A549 (cell line): ENCODE measurements at regions not wholly inside any gene's neighbourhood (a gene's known extent, or its start where the extent isn't known, plus 50 kb on each side); places are given as distances from the start of the nearest gene placed in this dataset.

Experiments used
- ATAC-seq, 2 experiments: fragments of 200-7000 bp in 1 of 2; fragments of >200 bp in 1 of 2; cut with Nextera tagmentation in 1 of 2; cut with Tn5 transposase in 1 of 2; 3 replicates each; pipeline versions ENCODE4 v1.8.0 to v1.9.1; 2018 to 2020; ENCODE audit warnings: mild to moderate bottlenecking in 1 of 2, moderate library complexity in 1 of 2
- CTCF ChIA-PET: fragments of 300-600 bp; sonication (Branson Sonifier 250); formaldehyde crosslinking; extraction: SDS; loops from one replicate; lab custom pipeline; 2021; ENCODE audit warnings: antibody characterized with exemption, inconsistent platforms; lab: Yijun Ruan, JAX
- POLR2A ChIA-PET: fragments of 350-600 bp; formaldehyde crosslinking; extraction: SDS; loops from one replicate; lab custom pipeline; 2021; ENCODE audit warnings: antibody characterized with exemption, inconsistent platforms; lab: Yijun Ruan, JAX
- DNase-seq, 2 experiments: peaks; one replicate each; pipeline versions ENCODE4 v3.0.0 to v3.0.0-alpha.2; 2011 to 2016; ENCODE audit warnings: low read depth in 1 of 2, low spot score in 1 of 2
- FAIRE-seq: peaks from 2 replicates; lab custom pipeline; 2011; peaks lifted over from hg19 to GRCh38; lab: Jason Lieb, UNC
- H3K27ac ChIP-seq, 2 experiments: fragments of >200 bp; sonication (Bioruptor Twin); formaldehyde crosslinking; 3 replicates each; pipeline ENCODE4 v1.5.1; 2016 to 2017
- H3K4me1 ChIP-seq: fragments of >200 bp; sonication (Bioruptor Twin); formaldehyde crosslinking; 3 replicates; pipeline ENCODE4 v1.6.1; 2016
- H3K4me2 ChIP-seq: fragments of >200 bp; sonication (Bioruptor Twin); formaldehyde crosslinking; 3 replicates; pipeline ENCODE4 v1.6.1; 2016
- H3K4me3 ChIP-seq: fragments of >200 bp; sonication (Bioruptor Twin); formaldehyde crosslinking; 3 replicates; pipeline ENCODE4 v1.5.1; 2016
- H3K9me3 ChIP-seq: fragments of >200 bp; sonication (Bioruptor Twin); formaldehyde crosslinking; 3 replicates; pipeline ENCODE4 v1.6.1; 2016
- BCL3 ChIP-seq: fragments of >200 bp; sonication (Bioruptor Twin); formaldehyde crosslinking; IDR thresholded peaks from 3 replicates; pipeline ENCODE4 v1.6.1; 2016
- CBX2 ChIP-seq: fragments of 200-600 bp; sonication (generic); IDR thresholded peaks from 2 replicates; pipeline ENCODE4 v1.6.1; 2016; ENCODE audit warnings: low read depth, mild to moderate bottlenecking, borderline replicate concordance
- CBX8 ChIP-seq: fragments of 200-600 bp; sonication (generic); IDR thresholded peaks from 2 replicates; pipeline ENCODE4 v1.6.1; 2016
- CEBPB ChIP-seq, 2 experiments: fragments of >200 bp in 1 of 2; sonication (Bioruptor Twin) in 1 of 2; formaldehyde crosslinking in 1 of 2; IDR thresholded peaks; 2 replicates each; pipeline ENCODE4 v1.6.1; 2012 to 2016
- CHD2 ChIP-seq: fragments of 150-350 bp; IDR thresholded peaks from 2 replicates; pipeline ENCODE4 v1.6.1; 2014; ENCODE audit warnings: low read length; ENCODE audit not compliant: partially characterized antibody
- EP300 ChIP-seq, 2 experiments: fragments of >200 bp; sonication (Bioruptor Twin); formaldehyde crosslinking; IDR thresholded peaks; 2 replicates in 1 of 2; 3 replicates in 1 of 2; pipeline ENCODE4 v1.6.1; 2016 to 2017
- HDAC2 ChIP-seq: fragments of 200-600 bp; sonication (generic); IDR thresholded peaks from 2 replicates; pipeline ENCODE4 v1.6.1; 2016
- JUN ChIP-seq, 2 experiments: fragments of >200 bp; sonication (Bioruptor Twin); formaldehyde crosslinking; IDR thresholded peaks; 2 replicates in 1 of 2; 3 replicates in 1 of 2; pipeline ENCODE4 v1.6.1; 2016 to 2017
- JUNB ChIP-seq: fragments of >200 bp; sonication (Bioruptor Twin); formaldehyde crosslinking; IDR thresholded peaks from 2 replicates; pipeline ENCODE4 v1.6.1; 2016
- KDM1A ChIP-seq: fragments of 200-600 bp; sonication (generic); IDR thresholded peaks from 2 replicates; pipeline ENCODE4 v1.6.1; 2016; ENCODE audit warnings: low read depth, mild to moderate bottlenecking
- NR3C1 ChIP-seq: fragments of >200 bp; sonication (Bioruptor Twin); formaldehyde crosslinking; IDR thresholded peaks from 3 replicates; pipeline ENCODE4 v1.6.1; 2017
- POLR2A ChIP-seq: IDR thresholded peaks from 2 replicates; pipeline ENCODE4 v1.6.1; 2012; ENCODE audit warnings: mild to moderate bottlenecking, low read length
- RAD21 ChIP-seq, 2 experiments: fragments of >200 bp in 1 of 2; sonication (Bioruptor Twin) in 1 of 2; formaldehyde crosslinking in 1 of 2; IDR thresholded peaks in 1 of 2; conservative IDR thresholded peaks in 1 of 2; 2 replicates in 1 of 2; 3 replicates in 1 of 2; pipeline ENCODE4 v1.6.1; 2012 to 2018; ENCODE audit warnings: inconsistent platforms in 1 of 2
- REST ChIP-seq: fragments of 200-600 bp; sonication (generic); IDR thresholded peaks from 2 replicates; pipeline ENCODE4 v1.6.1; 2016; ENCODE audit warnings: antibody characterized with exemption, mild to moderate bottlenecking, moderate library complexity
- TFCP2L1 ChIP-seq: fragments of 250-450 bp; sonication (Bioruptor Pico); IDR thresholded peaks from 2 replicates; pipeline ENCODE4 v1.5.0; 2021; ENCODE audit warnings: mild to moderate bottlenecking
- ZC3H11A ChIP-seq: fragments of 450-650 bp; IDR thresholded peaks from 2 replicates; pipeline ENCODE4 v1.6.1; 2014; ENCODE audit warnings: antibody characterized with exemption, mild to moderate bottlenecking
- ZSCAN20 ChIP-seq: fragments of 250-450 bp; sonication (Bioruptor Pico); IDR thresholded peaks from 2 replicates; pipeline ENCODE4 v1.8.0; 2022; ENCODE audit warnings: mild to moderate bottlenecking, moderate library complexity
- whole genome bisulfite sequencing: methylation state at CpG from one replicate; pipeline ENCODE4 v1.1.6; 2017; ENCODE audit errors: missing lambda C conversion rate; 5-methylcytosine and 5-hydroxymethylcytosine counted together

GRCh38 chr20:11810311-11811083, 107.2 kb upstream of the BTBD3 start (continued):
- TF ChIP-seq REST (no peak), ZC3H11A (no peak)

GRCh38 chr20:11813106-11813890, 104.4 kb upstream of the BTBD3 start:
- ChIA-PET POLR2A (no interaction called here), CTCF (interaction anchor here (0.9 kb wide), 1 partner anchor 16 kb away, joined by 3 read pairs; no protein-coding TSS in a partner anchor)
- no peak overlapping the region for H3K4me3 ChIP-seq
- no peak overlapping the region for H3K4me2 ChIP-seq
- TF ChIP-seq BCL3 (no peak), NR3C1 (no peak), JUN (IDR thresholded peaks at IDR 0.05) (no peak), CBX8 (no peak)
- no peak overlapping the region for H3K27ac ChIP-seq
- DNase-seq (no peak), FAIRE-seq (no peak), ATAC-seq (no peak)
- peaks cover 7% of the 10 kb centered on the region for H3K4me1 ChIP-seq
- no peaks in the 10 kb centered on the region for H3K9me3 ChIP-seq
- WGBS: 80% methylated on average over 14 of the region's 14 CpGs

GRCh38 chr20:11814267-11814666, 103.4 kb upstream of the BTBD3 start:
- ChIA-PET CTCF (no interaction called here), POLR2A (no interaction called here)
- TF ChIP-seq POLR2A: no peak
- no peak for TF ChIP-seq TFCP2L1 (CRISPR knock-in tag)
- TF ChIP-seq RAD21 (conservative IDR thresholded peaks at IDR 0.05 in 1 of 2, IDR thresholded peaks at IDR 0.05 in 1 of 2): no peak
- TF ChIP-seq KDM1A: no peak
- TF ChIP-seq EP300 (IDR thresholded peaks at IDR 0.05): no peak
- no peak for TF ChIP-seq NR3C1
- no peak for TF ChIP-seq ZSCAN20 (CRISPR knock-in tag)
- no peak for TF ChIP-seq BCL3
- TF ChIP-seq HDAC2: no peak
- no peak for TF ChIP-seq CEBPB (IDR thresholded peaks at IDR 0.05)
- TF ChIP-seq CBX2: no peak
- TF ChIP-seq CHD2: no peak
- no peak for TF ChIP-seq JUNB
- no peaks in the 10 kb centered on the region for H3K9me3 ChIP-seq
- no peak overlapping the region for H3K27ac ChIP-seq
- peaks cover 6% of the 10 kb centered on the region; the same call in 1 of the 3 replicates for H3K4me1 ChIP-seq
- no peak overlapping the region for H3K4me3 ChIP-seq
- DNase-seq (no peak), ATAC-seq (no peak), FAIRE-seq (no peak)
- WGBS: 56% methylated on average over 3 of the region's 3 CpGs
- H3K4me2 ChIP-seq: no peak overlapping the region
